Cardiac fibroblast (primary cell): ENCODE measurements at regions not wholly inside any gene's neighbourhood (a gene's known extent, or its start where the extent isn't known, plus 50 kb on each side); places are given as distances from the start of the nearest gene placed in this dataset.

ENCODE experiments used
- DNase-seq, 2 donors: peaks; one replicate each; pipeline versions ENCODE4 v3.0.0 to v3.0.0-alpha.2; 2010; ENCODE audit warnings: low read depth in 2 of 2
- H3K4me3 ChIP-seq, 2 donors: replicated peaks in 1 of 2; 1 replicate in 1 of 2; 2 replicates in 1 of 2; pipeline ENCODE4 v1.5.1; 2011; ENCODE audit warnings: low read depth in 2 of 2, low read length in 2 of 2, mild to moderate bottlenecking in 2 of 2, moderate library complexity in 1 of 2
- CTCF ChIP-seq: IDR thresholded peaks from one replicate; pipeline ENCODE4 v1.5.1; 2011; ENCODE audit warnings: low read depth, mild to moderate bottlenecking, low read length, inconsistent platforms

GRCh38 chr3:82080261-82080660 is 318.8 kb upstream of the GBE1 start:
- DNase-seq: peak in 1 of 2 donors; percentile 40
- no peak for TF ChIP-seq CTCF
- H3K4me3 ChIP-seq: no peak overlapping the region

- H3K4me3 ChIP-seq: no peak overlapping the region
- DNase-seq: no peak
- TF ChIP-seq CTCF: no peak
Observed at GRCh38 chr3:82079335-82079890, 318.0 kb upstream of the GBE1 start.

DNA sequence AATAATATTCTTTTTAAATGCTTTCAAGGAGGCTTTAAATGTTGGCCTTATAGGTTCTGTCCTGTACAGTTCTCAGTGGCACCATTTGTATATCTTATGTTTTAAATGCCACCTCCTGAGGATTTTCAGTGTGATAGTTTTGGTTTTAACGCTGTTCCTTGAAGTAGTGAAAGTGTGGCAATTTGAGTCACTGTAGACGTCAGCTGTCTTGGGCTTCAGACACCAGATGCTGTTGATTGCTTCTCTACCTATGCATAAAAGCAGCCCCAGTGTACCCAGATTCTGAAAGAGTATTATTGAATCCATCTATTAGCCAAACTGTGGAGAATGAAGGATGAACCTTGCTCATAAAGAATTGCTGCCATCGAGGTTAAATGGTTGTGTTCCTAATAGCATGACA is 316.8 kb upstream of the GBE1 start:
- DNase-seq: no peak
- no peak for TF ChIP-seq CTCF
- no peak overlapping the region for H3K4me3 ChIP-seq

DNA sequence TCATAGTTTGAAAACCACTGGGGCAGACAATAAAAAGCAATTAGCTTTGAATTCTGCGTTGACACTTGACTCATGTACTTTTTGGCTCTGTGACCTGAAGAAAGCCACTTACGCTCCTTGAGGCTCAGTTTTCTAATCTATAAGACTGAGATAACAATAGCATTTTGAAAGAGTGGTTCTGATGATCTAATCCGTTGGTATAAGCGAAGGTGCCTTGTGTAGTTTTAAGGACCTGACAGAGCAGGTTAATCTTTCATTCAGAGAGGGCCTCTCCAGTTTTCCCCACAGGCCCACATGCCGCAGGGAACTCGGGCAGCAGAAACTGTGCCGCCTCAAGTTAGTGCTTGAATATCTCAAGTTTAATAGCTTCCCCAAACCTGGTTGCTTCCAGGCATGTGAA is 306.0 kb upstream of the GBE1 start:
- TF ChIP-seq CTCF: no peak

GRCh38 chr3:82058809-82059208 is 297.4 kb upstream of the GBE1 start:
- no peak for TF ChIP-seq CTCF
- no peak overlapping the region for H3K4me3 ChIP-seq
- DNase-seq: no peak

More for the DNA sequence above, 306.0 kb upstream of the GBE1 start:
- DNase-seq: no peak
- H3K4me3 ChIP-seq: no peak overlapping the region

DNA sequence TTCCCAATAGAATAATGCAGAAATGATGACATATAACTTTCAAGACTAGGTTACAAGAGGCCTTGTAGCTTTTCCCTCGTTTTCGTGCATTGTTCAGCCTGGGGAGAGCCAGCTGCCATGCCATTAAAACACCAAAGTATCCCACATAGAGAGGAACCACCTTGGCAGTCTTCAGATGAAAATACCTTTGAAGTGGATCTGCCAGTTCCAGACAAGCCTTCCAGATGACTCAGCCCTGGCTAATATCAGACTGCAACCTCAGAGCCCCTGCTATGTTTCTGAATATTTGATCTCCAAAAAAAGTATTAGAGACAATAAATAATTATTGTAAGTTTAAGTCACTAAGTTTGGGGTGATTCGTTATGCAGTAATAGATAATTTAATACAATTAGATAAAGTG is 294.3 kb upstream of the GBE1 start:
- DNase-seq: peak in 1 of 2 donors; percentile 18

More for the DNA sequence above, 294.3 kb upstream of the GBE1 start:
- no peak for TF ChIP-seq CTCF
- H3K4me3 ChIP-seq: no peak overlapping the region
